Activated T-helper 17 cell treated with anti-CD3 and anti-CD28 coated beads, Interleukin-2, amount 50 U/mL, for 72 hours (primary cell): ENCODE measurements at regions not wholly inside any gene's neighbourhood (a gene's known extent, or its start where the extent isn't known, plus 50 kb on each side); places are given as distances from the start of the nearest gene placed in this dataset.
"Not testable (repeated sequence)": the region's sequence is repeated elsewhere in the genome, so short reads cannot be mapped to it uniquely, and the experiment has no call there.

Experiments used
- ATAC-seq: fragments of 150-1000 bp; cut with Tn5 transposase; replicated peaks from 2 replicates; pipeline ENCODE4 v1.10.0; 2021; ENCODE audit warnings: mild to moderate bottlenecking, moderate library complexity
- H3K27ac Mint-ChIP-seq: one replicate; pipeline ENCODE4 v1.8.0; 2022; ENCODE audit warnings: mixed read lengths
- H3K27me3 Mint-ChIP-seq: one replicate; pipeline ENCODE4 v1.8.0; 2022; ENCODE audit warnings: mixed read lengths
- H3K36me3 Mint-ChIP-seq: one replicate; pipeline ENCODE4 v1.8.0; 2022; ENCODE audit warnings: low read depth, mild to moderate bottlenecking, mixed read lengths
- H3K4me1 Mint-ChIP-seq: one replicate; pipeline ENCODE4 v1.8.0; 2022; ENCODE audit warnings: mixed read lengths
- H3K4me3 Mint-ChIP-seq: one replicate; pipeline ENCODE4 v1.8.0; 2022; ENCODE audit warnings: mild to moderate bottlenecking, mixed read lengths
- H3K9me3 Mint-ChIP-seq: one replicate; pipeline ENCODE4 v1.8.0; 2022; ENCODE audit warnings: mixed read lengths

DNA sequence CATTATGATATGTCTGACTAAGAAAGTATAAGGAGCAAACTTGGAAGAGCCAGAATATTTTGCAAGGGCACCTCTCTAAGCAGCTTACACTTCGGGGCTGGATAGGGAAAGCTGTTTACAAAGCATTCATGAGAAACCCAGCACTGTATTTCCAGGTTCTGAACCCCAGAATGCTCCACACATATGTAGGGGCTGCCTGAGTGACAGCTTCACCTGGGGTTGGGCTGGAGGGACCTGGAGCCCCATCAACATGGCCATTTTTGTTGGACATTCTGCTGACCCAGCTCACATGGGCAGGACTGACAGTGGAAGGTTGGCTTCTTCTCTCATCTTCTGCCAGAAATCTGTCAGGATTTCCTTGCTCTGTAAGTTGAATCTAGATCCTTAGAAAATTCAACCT is 197.1 kb upstream of the SSTR4 start:
- Mint-ChIP-seq H3K9me3 (no peaks in the 10 kb centered on the region), H3K36me3 (no peaks in the 10 kb centered on the region), H3K27me3 (no peaks in the 10 kb centered on the region), H3K4me1 (no peaks in the 10 kb centered on the region), H3K27ac (no peak overlapping the region), H3K4me3 (no peak overlapping the region)
- ATAC-seq, result no peak

DNA sequence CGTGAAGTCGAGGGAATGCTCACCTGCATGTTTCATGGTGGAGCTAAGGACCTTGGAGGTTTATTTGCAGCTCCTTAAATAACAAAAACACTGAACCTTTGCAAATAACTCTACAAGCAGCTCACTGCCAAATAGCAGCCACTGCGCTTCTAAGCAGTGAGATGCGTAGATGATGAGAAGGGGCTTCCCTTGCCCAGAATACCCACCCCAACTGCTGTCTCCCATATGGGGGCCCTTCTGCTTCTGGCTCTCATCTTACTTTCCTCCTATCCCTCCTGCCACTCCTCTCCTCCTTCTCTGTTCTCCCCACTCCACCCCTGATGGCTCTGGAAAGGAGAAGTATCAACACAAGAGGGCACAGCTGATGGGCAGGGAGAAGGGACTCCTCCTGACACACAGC is 193.3 kb upstream of the SSTR4 start:
- no peaks in the 10 kb centered on the region for H3K36me3 Mint-ChIP-seq
- H3K27me3 Mint-ChIP-seq, result no peaks in the 10 kb centered on the region
- no peak for ATAC-seq
- peaks cover 5% of the 10 kb centered on the region for H3K9me3 Mint-ChIP-seq
- H3K4me3 Mint-ChIP-seq, result no peak overlapping the region
- no peaks in the 10 kb centered on the region for H3K4me1 Mint-ChIP-seq
- no peak overlapping the region for H3K27ac Mint-ChIP-seq

DNA sequence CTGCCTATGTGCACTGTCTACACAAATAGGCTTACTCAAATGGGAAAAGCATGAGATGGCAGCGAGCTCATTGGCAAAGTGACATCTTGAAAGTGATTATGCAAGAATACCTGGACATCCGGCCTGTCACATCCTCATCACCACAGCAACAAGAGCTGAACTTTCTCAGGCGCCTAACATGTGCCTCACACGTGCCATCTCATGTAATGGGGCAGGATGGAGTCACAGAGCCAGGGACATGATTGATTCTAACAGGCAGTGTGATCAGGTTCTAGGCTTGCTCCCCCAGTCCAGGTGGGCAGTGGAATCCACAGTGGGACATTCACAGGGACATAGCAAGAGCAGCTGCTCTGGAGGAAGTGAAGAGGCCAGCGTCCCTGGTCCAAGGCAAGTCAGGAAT is 192.3 kb upstream of the SSTR4 start:
- Mint-ChIP-seq H3K4me1 (no peaks in the 10 kb centered on the region), H3K36me3 (no peaks in the 10 kb centered on the region), H3K4me3 (no peak overlapping the region), H3K27me3 (no peaks in the 10 kb centered on the region), H3K9me3 (peaks cover 8% of the 10 kb centered on the region), H3K27ac (no peak overlapping the region)
- no peak for ATAC-seq

DNA sequence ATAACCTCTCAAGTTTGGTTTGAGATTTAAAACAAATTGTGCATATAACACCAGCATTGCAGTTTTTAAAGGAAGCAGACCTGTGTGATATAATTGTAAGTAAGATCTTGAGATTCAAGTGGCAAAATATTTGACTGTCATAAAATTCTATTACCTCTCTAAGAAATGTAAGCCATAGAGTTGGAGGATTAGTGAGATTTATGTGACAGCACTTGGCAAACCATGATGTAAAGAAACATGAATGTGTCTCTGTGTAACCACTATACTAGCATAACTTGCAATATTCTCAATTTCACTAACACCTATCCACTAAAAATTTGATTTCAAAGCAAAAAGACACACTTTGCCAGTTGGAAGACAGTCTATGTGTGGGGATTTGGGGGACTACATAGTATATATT is 190.2 kb upstream of the SSTR4 start:
- ATAC-seq, result no peak
- Mint-ChIP-seq H3K9me3 (peaks cover 9% of the 10 kb centered on the region), H3K27me3 (no peaks in the 10 kb centered on the region), H3K27ac (no peak overlapping the region), H3K4me3 (no peak overlapping the region), H3K4me1 (no peaks in the 10 kb centered on the region), H3K36me3 (no peaks in the 10 kb centered on the region)

DNA sequence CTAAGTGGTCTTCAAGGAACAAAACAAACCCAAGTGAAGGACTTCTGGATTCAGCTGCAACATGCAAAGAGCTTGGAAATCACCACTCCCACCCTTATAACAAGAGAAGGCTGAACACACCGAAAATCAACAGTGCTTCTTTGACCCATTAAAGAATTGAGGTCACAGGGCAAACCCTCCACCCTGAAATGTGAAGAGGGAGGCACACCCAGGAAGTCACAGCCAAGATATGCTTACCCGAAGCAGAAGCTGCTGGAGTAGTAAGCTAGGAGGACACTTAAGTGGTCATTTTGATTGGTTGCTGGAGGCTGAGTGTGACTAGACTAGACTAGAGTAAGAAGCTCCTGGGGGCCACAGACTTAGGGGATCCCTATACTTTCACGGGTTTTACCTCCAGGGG is 188.2 kb upstream of the SSTR4 start:
- Mint-ChIP-seq H3K27ac (no peak overlapping the region), H3K36me3 (no peaks in the 10 kb centered on the region), H3K27me3 (peaks cover 6% of the 10 kb centered on the region), H3K4me1 (no peaks in the 10 kb centered on the region), H3K9me3 (peaks cover 9% of the 10 kb centered on the region), H3K4me3 (no peak overlapping the region)
- ATAC-seq, result no peak

DNA sequence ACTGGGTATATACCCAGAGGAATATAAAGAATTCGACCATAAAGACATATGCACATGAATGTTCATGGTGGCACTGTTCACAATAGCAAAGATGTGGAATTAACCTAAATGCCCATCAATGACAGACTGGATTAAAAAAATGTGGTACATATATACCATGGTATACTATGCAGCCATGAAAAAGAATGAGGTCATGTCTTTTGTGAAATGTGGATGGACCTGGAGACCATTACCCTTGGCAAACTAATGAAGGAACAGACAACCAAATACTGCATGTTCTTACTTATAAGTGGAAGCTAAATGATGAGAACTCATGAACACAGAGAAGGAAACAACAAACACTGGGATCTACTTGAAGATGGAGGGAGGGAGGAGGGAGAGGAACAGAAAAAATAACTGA is 186.7 kb upstream of the SSTR4 start:
- no peak for ATAC-seq
- Mint-ChIP-seq H3K9me3 (peaks cover 9% of the 10 kb centered on the region), H3K4me1 (no peaks in the 10 kb centered on the region), H3K27me3 (peaks cover 6% of the 10 kb centered on the region), H3K4me3 (no peak overlapping the region), H3K36me3 (no peaks in the 10 kb centered on the region), H3K27ac (no peak overlapping the region)

DNA sequence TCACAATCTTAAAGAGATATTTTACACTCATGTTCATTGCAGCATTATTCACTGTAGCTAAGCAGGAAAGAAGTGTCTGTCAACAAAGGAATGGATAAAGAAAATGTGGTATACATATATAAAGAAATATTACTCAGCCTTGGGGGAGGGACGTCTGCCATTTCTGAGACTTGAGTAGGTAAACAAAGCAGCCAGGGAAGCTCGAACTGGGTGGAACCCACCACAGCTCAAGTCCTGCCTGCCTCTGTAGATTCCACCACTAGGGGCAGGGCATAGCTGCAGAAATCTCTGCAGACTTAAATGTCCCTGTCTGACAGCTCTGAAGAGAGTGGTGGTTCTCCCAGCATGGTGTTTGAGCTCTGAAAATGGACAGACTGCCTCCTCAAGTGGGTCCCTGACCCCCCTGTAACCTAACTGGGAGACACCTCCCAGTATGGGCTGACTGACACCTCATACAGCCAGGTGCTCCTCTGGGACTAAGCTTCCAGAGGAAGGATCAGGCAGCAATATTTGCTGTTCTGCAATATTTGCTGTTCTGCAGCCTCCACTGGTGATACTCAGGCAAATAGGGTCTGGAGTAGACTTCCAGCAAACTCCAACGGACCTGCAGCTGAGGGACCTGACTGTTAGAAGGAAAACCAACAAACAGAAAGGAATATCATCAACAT is 183.3 kb upstream of the SSTR4 start:
- not testable (repeated sequence) for H3K36me3 Mint-ChIP-seq, ATAC-seq, H3K27ac Mint-ChIP-seq, H3K4me1 Mint-ChIP-seq, H3K27me3 Mint-ChIP-seq, H3K4me3 Mint-ChIP-seq, H3K9me3 Mint-ChIP-seq

DNA sequence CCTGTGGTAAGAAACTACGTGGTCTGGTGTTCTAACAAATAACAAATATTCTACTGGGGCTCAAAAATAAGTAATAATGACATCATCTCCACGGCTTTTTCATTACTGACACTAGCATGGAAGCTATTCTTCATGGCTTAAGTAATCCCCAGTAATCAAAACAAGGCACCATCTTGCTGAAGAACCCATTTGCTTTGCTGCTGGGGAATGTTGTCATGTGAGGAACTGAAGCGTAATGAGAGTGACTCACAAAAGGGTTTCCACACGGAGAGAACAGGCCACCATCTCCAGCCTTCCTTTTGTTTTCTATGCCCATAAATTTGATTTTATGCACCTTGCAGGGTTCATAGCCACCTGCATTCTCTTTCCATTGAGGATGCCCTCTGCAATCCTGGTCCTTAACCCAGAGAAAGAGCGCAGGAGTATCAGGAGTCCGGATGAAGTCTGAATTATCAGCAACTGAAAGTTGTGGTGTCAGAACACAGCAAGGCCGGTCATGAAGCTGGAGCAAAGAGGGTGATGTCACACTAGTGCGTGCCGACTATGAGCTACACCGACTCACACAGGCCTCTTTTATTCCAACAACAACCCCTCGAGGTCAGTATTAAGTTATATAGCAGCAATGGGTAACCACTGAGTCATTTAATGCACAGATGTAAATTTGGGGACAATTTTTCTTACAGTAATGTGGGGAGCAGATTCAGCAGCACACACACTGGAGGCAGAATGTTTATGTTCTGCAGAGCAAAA is 173.7 kb upstream of the SSTR4 start:
- Mint-ChIP-seq H3K36me3 (no peaks in the 10 kb centered on the region), H3K4me1 (no peaks in the 10 kb centered on the region), H3K9me3 (peaks cover 4% of the 10 kb centered on the region), H3K27ac (no peak overlapping the region), H3K27me3 (no peaks in the 10 kb centered on the region), H3K4me3 (no peak overlapping the region)
- no peak for ATAC-seq

DNA sequence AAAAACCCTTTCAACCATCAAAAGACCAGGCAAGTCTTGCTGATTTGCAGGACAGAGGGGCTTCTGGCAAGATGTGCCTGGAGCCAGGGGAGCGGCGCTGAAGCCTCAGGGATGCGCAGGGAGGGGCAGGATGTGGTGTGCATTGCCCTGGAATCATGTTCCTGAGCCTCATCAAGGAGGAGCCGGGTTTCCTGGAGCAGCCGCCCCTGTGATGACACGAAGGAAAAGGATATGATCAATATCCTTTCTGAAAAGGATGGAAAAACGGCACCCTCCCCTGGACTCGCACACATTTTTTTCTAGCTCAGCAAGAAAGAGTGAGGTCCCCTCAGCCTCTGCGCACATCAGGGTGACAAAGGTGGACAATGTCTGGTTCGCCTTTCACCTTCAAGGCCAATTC is 173.1 kb upstream of the SSTR4 start:
- H3K9me3 Mint-ChIP-seq, result peaks cover 4% of the 10 kb centered on the region
- no peaks in the 10 kb centered on the region for H3K27me3 Mint-ChIP-seq
- no peak overlapping the region for H3K4me3 Mint-ChIP-seq
- no peak for ATAC-seq
- H3K36me3 Mint-ChIP-seq, result no peaks in the 10 kb centered on the region
- no peak overlapping the region for H3K27ac Mint-ChIP-seq
- H3K4me1 Mint-ChIP-seq, result no peaks in the 10 kb centered on the region

DNA sequence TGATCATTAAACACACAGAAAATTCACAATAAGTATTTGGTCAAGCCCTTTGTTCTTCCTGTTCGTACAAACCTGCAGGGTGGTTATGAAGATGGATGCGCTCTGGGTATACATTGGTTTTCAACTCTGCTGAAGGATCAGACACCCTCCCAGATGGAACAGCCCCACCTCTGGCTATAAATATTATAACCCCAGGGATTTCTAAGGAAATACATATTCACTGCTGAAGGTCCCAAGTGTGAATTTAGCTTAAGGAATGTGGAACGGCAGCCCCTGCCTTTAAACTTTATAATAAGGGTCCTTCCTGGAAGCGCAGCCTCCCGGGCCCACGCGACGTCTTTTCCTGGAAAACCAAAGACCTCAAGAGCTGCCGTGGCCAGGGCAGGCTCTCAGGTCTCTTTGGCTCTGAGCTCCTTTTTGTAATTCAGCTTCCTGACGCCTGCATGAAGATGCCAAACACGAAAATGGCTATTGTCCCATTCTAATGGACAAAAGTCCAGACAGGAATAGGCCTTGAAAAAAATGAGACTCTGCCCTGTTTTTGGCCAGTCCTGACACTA is 172.4 kb upstream of the SSTR4 start:
- no peak for ATAC-seq
- H3K4me1 Mint-ChIP-seq, result no peaks in the 10 kb centered on the region
- H3K36me3 Mint-ChIP-seq, result no peaks in the 10 kb centered on the region
- H3K9me3 Mint-ChIP-seq, result peaks cover 7% of the 10 kb centered on the region
- H3K4me3 Mint-ChIP-seq, result no peak overlapping the region
- H3K27me3 Mint-ChIP-seq, result no peaks in the 10 kb centered on the region
- H3K27ac Mint-ChIP-seq, result no peak overlapping the region

DNA sequence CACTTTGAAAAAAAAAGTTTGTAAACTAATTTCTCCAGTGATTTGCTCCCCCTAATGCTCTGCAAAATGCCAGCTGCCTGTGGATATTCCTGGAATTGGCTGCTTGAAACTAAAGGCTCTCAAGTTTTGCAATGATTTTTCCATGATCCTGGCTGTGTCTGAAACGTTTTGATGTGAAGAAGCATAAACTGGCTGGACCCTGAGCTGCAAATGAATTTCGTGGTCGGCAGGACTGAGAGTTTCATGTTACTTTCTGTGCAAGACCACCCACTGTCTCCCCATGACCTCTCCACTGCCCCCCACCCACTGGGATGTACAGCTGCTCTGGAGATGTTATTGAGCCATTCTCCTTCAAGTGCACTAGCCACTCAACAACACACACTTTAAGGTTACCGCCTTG is 171.3 kb upstream of the SSTR4 start:
- no peaks in the 10 kb centered on the region for H3K36me3 Mint-ChIP-seq
- no peaks in the 10 kb centered on the region for H3K4me1 Mint-ChIP-seq
- H3K27me3 Mint-ChIP-seq, result no peaks in the 10 kb centered on the region
- H3K9me3 Mint-ChIP-seq, result peaks cover 8% of the 10 kb centered on the region
- ATAC-seq, result no peak
- no peak overlapping the region for H3K27ac Mint-ChIP-seq
- no peak overlapping the region for H3K4me3 Mint-ChIP-seq

DNA sequence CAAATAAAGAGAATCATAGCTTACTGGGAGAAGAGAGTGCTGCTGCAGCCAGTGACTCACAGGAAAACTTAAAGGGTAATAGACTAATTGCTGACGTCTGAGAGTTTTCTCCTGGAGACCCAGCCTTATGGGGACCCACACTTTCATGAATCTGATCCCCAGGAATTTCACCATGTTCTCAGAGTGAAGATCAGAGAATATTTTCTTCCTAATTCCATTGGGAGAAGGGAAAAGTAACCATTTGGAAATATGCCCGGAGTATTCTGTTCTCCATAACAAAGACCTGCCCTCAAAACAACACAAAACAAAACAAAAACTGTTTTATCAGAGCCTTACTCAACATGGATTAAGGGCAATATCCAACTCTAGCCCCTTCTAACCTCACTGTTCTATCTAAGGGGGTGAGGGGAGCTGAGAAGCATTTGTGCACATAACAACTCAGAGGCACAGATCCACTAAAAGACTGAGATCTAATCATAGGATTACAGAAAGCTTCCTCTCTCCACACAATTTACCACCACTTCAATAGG is 168.2 kb upstream of the SSTR4 start:
- H3K9me3 Mint-ChIP-seq, result peaks cover 4% of the 10 kb centered on the region
- no peak overlapping the region for H3K27ac Mint-ChIP-seq
- no peaks in the 10 kb centered on the region for H3K4me1 Mint-ChIP-seq
- H3K36me3 Mint-ChIP-seq, result no peaks in the 10 kb centered on the region
- no peaks in the 10 kb centered on the region for H3K27me3 Mint-ChIP-seq
- no peak for ATAC-seq
- no peak overlapping the region for H3K4me3 Mint-ChIP-seq

DNA sequence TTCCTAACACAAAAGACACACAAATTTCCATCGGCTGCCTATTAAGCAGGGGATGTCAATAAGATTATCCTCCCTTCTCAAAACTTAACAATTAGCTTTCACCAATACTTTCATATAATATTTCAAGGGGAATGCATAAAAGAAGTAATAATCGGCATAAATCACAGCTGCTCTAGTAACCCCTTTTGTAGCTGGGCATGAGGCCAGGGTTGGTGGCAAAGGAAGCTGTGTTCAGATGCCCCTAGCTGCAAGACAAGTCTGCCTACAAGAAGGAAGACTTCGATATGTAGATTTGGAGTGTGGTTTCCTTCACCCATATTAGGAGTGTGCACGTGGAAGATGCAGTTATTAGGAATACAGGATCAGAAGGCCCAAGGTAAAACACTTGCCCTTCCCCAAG is 156.9 kb upstream of the SSTR4 start:
- ATAC-seq, result no peak
- Mint-ChIP-seq H3K9me3 (peaks cover 3% of the 10 kb centered on the region), H3K27ac (no peak overlapping the region), H3K27me3 (peaks cover 6% of the 10 kb centered on the region), H3K4me1 (no peaks in the 10 kb centered on the region), H3K36me3 (no peaks in the 10 kb centered on the region), H3K4me3 (no peak overlapping the region)

DNA sequence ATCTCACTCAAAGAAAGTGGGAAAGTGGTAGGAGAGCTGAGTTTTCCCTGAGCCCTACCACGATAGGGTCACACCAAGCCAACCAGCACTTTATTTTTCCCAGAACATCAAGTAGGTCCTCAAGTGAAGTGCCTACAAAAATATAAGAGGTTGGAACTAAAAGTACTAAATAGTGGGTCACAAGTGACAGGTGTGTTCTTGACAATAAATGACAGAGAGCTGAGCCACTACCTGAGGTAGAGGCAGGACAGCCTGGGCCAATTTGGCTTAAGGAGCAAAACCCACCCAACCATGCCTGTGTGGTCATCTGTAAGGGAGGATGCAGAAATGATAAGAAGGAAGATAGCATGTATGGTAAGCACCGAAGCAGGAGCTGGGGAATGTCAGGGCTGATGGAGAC is 154.8 kb upstream of the SSTR4 start:
- H3K27ac Mint-ChIP-seq, result no peak overlapping the region
- H3K4me3 Mint-ChIP-seq, result no peak overlapping the region
- no peak for ATAC-seq
- no peaks in the 10 kb centered on the region for H3K4me1 Mint-ChIP-seq
- no peaks in the 10 kb centered on the region for H3K36me3 Mint-ChIP-seq
- peaks cover 3% of the 10 kb centered on the region for H3K9me3 Mint-ChIP-seq
- peaks cover 6% of the 10 kb centered on the region for H3K27me3 Mint-ChIP-seq

DNA sequence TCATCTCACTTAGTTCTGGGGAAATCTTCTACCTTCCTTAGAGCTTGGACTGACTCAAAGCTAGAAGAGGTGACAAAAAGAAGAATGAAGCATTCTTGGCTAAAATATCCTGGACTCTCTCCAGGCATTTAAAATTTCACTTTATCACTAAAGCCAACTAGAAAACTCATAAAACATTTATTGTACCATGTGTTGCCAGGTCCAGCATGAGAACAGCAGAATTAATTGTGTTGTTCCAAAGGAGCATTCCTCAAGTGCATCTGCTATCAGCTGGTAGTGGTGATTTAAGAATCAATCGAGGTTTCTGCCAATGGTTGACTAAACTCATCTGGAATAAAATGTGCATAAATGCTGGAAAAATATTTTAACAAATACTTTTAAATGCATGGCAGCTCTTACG is 147.3 kb upstream of the SSTR4 start:
- Mint-ChIP-seq H3K27me3 (peaks cover 18% of the 10 kb centered on the region), H3K9me3 (peaks cover 12% of the 10 kb centered on the region), H3K36me3 (no peaks in the 10 kb centered on the region), H3K27ac (no peak overlapping the region), H3K4me1 (no peaks in the 10 kb centered on the region), H3K4me3 (no peak overlapping the region)
- ATAC-seq, result no peak
